KMS-11 (cell line): ENCODE measurements at regions not wholly inside any gene's neighbourhood (a gene's known extent, or its start where the extent isn't known, plus 50 kb on each side); places are given as distances from the start of the nearest gene placed in this dataset.

Experiments used
- H2AFZ ChIP-seq: fragments of 200-600 bp; sonication (generic); 2 replicates; pipeline ENCODE4 v1.6.1; 2016; ENCODE audit warnings: antibody characterized with exemption, mixed run types, low read depth
- H3K27ac ChIP-seq: fragments of 200-600 bp; sonication (generic); 2 replicates; pipeline ENCODE4 v1.6.1; 2016; ENCODE audit warnings: mild to moderate bottlenecking, mixed run types
- H3K27me3 ChIP-seq: fragments of 200-600 bp; sonication (generic); 2 replicates; pipeline ENCODE4 v1.6.1; 2017; ENCODE audit warnings: mild to moderate bottlenecking, low read depth, mixed run types, moderate library complexity; ENCODE audit not compliant: insufficient read depth
- H3K36me3 ChIP-seq: fragments of 200-600 bp; sonication (generic); 2 replicates; pipeline ENCODE4 v1.6.1; 2017; ENCODE audit warnings: mild to moderate bottlenecking, mixed run types; ENCODE audit not compliant: insufficient read depth
- H3K4me1 ChIP-seq: fragments of 200-600 bp; sonication (generic); 2 replicates; pipeline ENCODE4 v1.6.1; 2016; ENCODE audit warnings: mild to moderate bottlenecking, low read depth, mixed run types; ENCODE audit not compliant: poor library complexity, severe bottlenecking
- H3K4me2 ChIP-seq: fragments of 200-600 bp; sonication (generic); 2 replicates; pipeline ENCODE4 v1.7.0; 2016; ENCODE audit warnings: mild to moderate bottlenecking, mixed run types
- H3K4me3 ChIP-seq: fragments of 200-600 bp; sonication (generic); IDR thresholded peaks from 2 replicates; pipeline ENCODE4 v1.6.1; 2017; ENCODE audit warnings: low read depth, low read length, mixed read lengths; ENCODE audit not compliant: insufficient read depth
- H3K79me2 ChIP-seq: fragments of 200-600 bp; sonication (generic); 2 replicates; pipeline ENCODE4 v1.6.1; 2016; ENCODE audit warnings: low read depth, mixed run types; ENCODE audit not compliant: insufficient read depth
- H3K9ac ChIP-seq: fragments of 200-600 bp; sonication (generic); 2 replicates; pipeline ENCODE4 v1.6.1; 2016; ENCODE audit warnings: mild to moderate bottlenecking, mixed run types
- H4K20me1 ChIP-seq: fragments of 200-600 bp; sonication (generic); 2 replicates; pipeline ENCODE4 v1.6.1; 2016; ENCODE audit warnings: mild to moderate bottlenecking, mixed run types; ENCODE audit not compliant: insufficient read depth
- CTCF ChIP-seq: fragments of 200-600 bp; sonication (generic); conservative IDR thresholded peaks from 2 replicates; pipeline ENCODE4 v1.6.1; 2017; ENCODE audit warnings: low read depth, mild to moderate bottlenecking, antibody characterized with exemption, low read length, moderate library complexity, mixed read lengths

DNA sequence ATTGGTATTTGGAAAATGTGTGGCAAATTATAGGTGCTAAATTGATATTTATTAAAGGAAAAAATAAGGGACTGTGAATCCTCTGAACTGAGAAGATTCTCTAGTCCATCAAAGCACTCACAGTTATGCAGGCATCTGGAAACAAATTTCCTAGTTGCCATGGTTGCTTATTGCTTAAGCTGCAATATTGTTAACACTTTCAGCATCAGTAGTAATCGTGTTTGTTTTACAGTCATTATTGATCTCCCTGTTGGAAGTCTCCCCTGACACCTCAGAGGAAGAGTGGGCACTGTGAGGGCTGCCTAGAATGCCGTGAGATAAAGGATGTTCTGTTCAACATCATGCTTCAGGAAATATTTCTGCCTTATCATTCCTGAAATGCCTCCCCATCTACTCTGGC lies 2004.3 kb upstream of the ADGRL3 start:
- Histone ChIP-seq H3K4me3 (no peak overlapping the region), H3K4me1 (no peaks in the 10 kb centered on the region), H3K9ac (no peak overlapping the region), H3K36me3 (no peaks in the 10 kb centered on the region), H3K4me2 (no peak overlapping the region), H4K20me1 (no peaks in the 10 kb centered on the region), H2AFZ (no peak overlapping the region), H3K27ac (no peak overlapping the region), H3K79me2 (no peaks in the 10 kb centered on the region), H3K27me3 (no peaks in the 10 kb centered on the region)
- TF ChIP-seq CTCF = no peak

GRCh38 chr4:59200992-59201391 lies 1999.1 kb upstream of the ADGRL3 start:
- H3K4me3 ChIP-seq = no peak overlapping the region
- no peak overlapping the region for H3K4me2 ChIP-seq
- H3K27me3 ChIP-seq = no peaks in the 10 kb centered on the region
- H2AFZ ChIP-seq = no peak overlapping the region
- no peak overlapping the region for H3K27ac ChIP-seq
- no peaks in the 10 kb centered on the region for H4K20me1 ChIP-seq
- TF ChIP-seq CTCF = no peak
- no peaks in the 10 kb centered on the region for H3K79me2 ChIP-seq
- no peaks in the 10 kb centered on the region for H3K36me3 ChIP-seq
- H3K4me1 ChIP-seq = no peaks in the 10 kb centered on the region
- H3K9ac ChIP-seq = no peak overlapping the region

DNA sequence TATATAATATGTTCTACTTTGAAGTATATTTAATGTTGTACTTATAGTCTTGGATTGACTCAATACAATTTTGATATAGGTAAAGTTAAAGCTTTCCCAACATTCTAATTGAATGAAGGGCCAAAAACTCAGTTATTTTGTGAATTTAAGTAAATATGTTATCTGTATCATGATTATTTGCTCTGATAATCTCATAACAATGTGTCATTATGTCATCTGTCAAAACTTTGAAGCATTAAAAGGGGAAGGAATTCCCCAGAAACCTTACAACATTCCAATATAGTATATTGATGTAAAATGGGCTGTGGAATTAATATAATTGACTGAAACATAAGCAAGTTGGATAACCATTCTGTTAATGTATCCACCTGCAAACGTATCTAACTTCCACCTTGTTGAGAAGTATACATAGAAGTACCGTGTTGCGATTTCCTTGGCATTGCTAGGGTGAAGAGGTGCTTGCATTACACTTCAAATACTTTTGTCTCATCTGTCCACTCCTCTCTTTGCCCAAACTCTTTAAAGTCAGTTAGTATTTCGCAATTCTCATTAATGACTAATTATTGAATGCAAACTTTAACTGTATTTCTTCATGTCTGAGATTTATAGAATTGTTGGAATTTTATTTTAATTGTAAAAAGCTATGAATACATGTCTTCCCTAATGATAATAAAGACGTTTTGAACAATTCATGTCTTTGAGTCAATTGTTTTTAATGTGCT lies 1982.1 kb upstream of the ADGRL3 start:
- TF ChIP-seq CTCF = no peak
- H3K9ac ChIP-seq = no peak overlapping the region
- H4K20me1 ChIP-seq = no peaks in the 10 kb centered on the region
- H3K4me2 ChIP-seq = no peak overlapping the region
- no peak overlapping the region for H2AFZ ChIP-seq
- H3K4me3 ChIP-seq = no peak overlapping the region
- H3K79me2 ChIP-seq = no peaks in the 10 kb centered on the region
- no peaks in the 10 kb centered on the region for H3K27me3 ChIP-seq
- H3K36me3 ChIP-seq = no peaks in the 10 kb centered on the region
- H3K4me1 ChIP-seq = no peaks in the 10 kb centered on the region
- H3K27ac ChIP-seq = no peak overlapping the region

DNA sequence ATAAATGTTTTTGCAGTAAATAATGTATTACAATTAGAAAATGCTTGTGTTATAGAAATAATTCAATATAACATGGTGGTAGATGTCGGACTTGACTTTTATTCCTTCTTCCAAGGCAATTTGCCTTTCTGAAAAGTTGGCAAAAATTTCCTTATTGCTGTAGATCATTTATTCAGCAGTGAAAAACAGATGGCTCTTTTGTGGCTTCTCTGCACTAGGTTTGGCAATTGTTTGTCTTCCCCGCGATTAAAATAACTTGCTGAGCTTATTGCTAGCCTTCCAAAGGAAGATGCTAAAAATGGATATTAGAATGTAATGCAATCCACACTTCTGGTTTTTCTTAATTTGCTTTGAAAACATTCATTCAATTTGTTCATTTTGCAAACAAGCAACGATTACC lies 1977.9 kb upstream of the ADGRL3 start:
- H3K27me3 ChIP-seq = no peaks in the 10 kb centered on the region
- no peak overlapping the region for H3K4me3 ChIP-seq
- H3K4me2 ChIP-seq = no peak overlapping the region
- no peaks in the 10 kb centered on the region for H3K4me1 ChIP-seq
- H4K20me1 ChIP-seq = no peaks in the 10 kb centered on the region
- H3K27ac ChIP-seq = no peak overlapping the region
- no peaks in the 10 kb centered on the region for H3K36me3 ChIP-seq
- H2AFZ ChIP-seq = no peak overlapping the region
- no peak overlapping the region for H3K9ac ChIP-seq
- H3K79me2 ChIP-seq = no peaks in the 10 kb centered on the region
- TF ChIP-seq CTCF = no peak
